ENCODE measurements at regions not wholly inside any gene's neighbourhood (a gene's known extent, or its start where the extent isn't known, plus 50 kb on each side); places are given as distances from the start of the nearest gene placed in this dataset.

DNA sequence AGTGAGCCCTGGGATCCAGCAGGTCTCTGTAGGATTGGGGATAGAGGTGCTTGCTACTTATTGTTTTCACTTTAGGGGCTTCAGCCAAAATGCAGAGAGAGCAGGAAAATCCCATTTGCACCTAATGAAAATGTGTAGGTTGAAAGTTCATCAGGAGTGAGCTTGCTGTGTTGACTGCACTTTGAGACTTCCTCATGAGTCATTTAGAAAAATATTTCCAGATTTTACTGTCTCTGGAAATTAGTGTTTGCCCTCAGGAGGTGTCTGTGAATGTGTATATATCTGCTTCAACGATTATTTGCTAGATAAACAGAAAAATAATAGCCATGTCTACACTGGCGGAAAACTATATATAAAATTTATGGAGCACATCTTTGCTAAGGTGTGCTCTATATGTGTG, 159.3 kb downstream of the CAND1 start (continued):
- TF ChIP-seq, protein P1, sequence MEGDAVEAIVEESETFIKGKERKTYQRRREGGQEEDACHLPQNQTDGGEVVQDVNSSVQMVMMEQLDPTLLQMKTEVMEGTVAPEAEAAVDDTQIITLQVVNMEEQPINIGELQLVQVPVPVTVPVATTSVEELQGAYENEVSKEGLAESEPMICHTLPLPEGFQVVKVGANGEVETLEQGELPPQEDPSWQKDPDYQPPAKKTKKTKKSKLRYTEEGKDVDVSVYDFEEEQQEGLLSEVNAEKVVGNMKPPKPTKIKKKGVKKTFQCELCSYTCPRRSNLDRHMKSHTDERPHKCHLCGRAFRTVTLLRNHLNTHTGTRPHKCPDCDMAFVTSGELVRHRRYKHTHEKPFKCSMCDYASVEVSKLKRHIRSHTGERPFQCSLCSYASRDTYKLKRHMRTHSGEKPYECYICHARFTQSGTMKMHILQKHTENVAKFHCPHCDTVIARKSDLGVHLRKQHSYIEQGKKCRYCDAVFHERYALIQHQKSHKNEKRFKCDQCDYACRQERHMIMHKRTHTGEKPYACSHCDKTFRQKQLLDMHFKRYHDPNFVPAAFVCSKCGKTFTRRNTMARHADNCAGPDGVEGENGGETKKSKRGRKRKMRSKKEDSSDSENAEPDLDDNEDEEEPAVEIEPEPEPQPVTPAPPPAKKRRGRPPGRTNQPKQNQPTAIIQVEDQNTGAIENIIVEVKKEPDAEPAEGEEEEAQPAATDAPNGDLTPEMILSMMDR (IDR thresholded peaks at IDR 0.05 in 2 of 3, conservative IDR thresholded peaks at IDR 0.05 in 1 of 3; ENCODE audit: control insufficient read depth in 2 of 3, extremely low read depth in 1 of 3, insufficient read depth in 1 of 3, low read depth in 3 of 3, low read length in 3 of 3) = no peak
- TF ChIP-seq FOXM1 (IDR thresholded peaks at IDR 0.05; ENCODE audit: low read depth, low read length) = no peak

GRCh38 chr12:67430708-67431335, 161.7 kb downstream of the CAND1 start:
- FAIRE-seq (no peak), ATAC-seq (no peak), DNase-seq (ENCODE audit: low read depth, low spot score) (no peak)
- Histone ChIP-seq H4K20me1 (ENCODE audit: control insufficient read depth, insufficient read depth) (no peaks in the 10 kb centered on the region), H3K9ac (ENCODE audit: control insufficient read depth, insufficient read depth, low read length) (no peak overlapping the region), H3K9me3 (replicated peaks; ENCODE audit: control insufficient read depth, insufficient read depth, low read length) (peaks cover 1% of the 10 kb centered on the region; the same call in 2 of the 3 replicates), H3K4me2 (ENCODE audit: control insufficient read depth, insufficient read depth) (no peak overlapping the region), H3K4me1 (ENCODE audit: control insufficient read depth, insufficient read depth, low read length) (peaks cover 5% of the 10 kb centered on the region), H2AFZ (ENCODE audit: control insufficient read depth, low read depth, low read length) (no peak overlapping the region), H3K36me3 (ENCODE audit: control insufficient read depth in 2 of 2, insufficient read depth in 2 of 2, low read length in 1 of 2) (no peaks in the 10 kb centered on the region), H3K4me3 (no peak overlapping the region), H3K79me2 (ENCODE audit: control insufficient read depth, insufficient read depth, low read length) (no peaks in the 10 kb centered on the region), H3K27me3 (replicated peaks in 1 of 2; ENCODE audit: control insufficient read depth in 2 of 2, insufficient read depth in 2 of 2, low read length in 1 of 2) (no peaks in the 10 kb centered on the region), H3K27ac (ENCODE audit: control insufficient read depth, insufficient read depth) (no peak overlapping the region)
- POLR2A ChIA-PET = interaction anchor here (1.4 kb wide), 1 partner anchor 12 kb away, joined by 4 read pairs; no protein-coding TSS in a partner anchor
- intact Hi-C loops (cut with micrococcal nuclease; ENCODE audit: unreplicated experiment) (no loop called here), in situ Hi-C loops (cut with MboI) (no loop called here)
- no TSS peak for BruUV-seq (replicated peaks)
- SMC1A ChIA-PET (ENCODE audit: uncharacterized antibody, unreplicated experiment) = interaction anchor here (1.5 kb wide), 1 partner anchor 11 kb away, joined by 5 read pairs; no protein-coding TSS in a partner anchor
- RAD21 ChIA-PET (ENCODE audit: unreplicated experiment) = no interaction called here
- 79% methylated on average over 9 of the region's 9 CpGs for WGBS (ENCODE audit: insufficient coverage, insufficient replicate concordance, low lambda C conversion rate, missing lambda C conversion rate)
- TF ChIP-seq JUNB (IDR thresholded peaks at IDR 0.05) = no peak
- no peak for TF ChIP-seq FOXK2 (IDR thresholded peaks at IDR 0.05)
- TF ChIP-seq FOS (IDR thresholded peaks at IDR 0.05; ENCODE audit: borderline replicate concordance, extremely low read depth, insufficient read length) = no peak
- no peak for TF ChIP-seq HCFC1 (IDR thresholded peaks at IDR 0.05; ENCODE audit: low read length)
- TF ChIP-seq EZH2 (IDR thresholded peaks at IDR 0.05; ENCODE audit: borderline replicate concordance, control insufficient read depth, low read depth, low read length) = no peak
- TF ChIP-seq PKNOX1 (IDR thresholded peaks at IDR 0.05) = no peak
- TF ChIP-seq RAD51 (IDR thresholded peaks at IDR 0.05) = no peak
- TF ChIP-seq ZBTB11 (CRISPR knock-in tag; IDR thresholded peaks at IDR 0.05) = no peak
- TF ChIP-seq, protein P2, sequence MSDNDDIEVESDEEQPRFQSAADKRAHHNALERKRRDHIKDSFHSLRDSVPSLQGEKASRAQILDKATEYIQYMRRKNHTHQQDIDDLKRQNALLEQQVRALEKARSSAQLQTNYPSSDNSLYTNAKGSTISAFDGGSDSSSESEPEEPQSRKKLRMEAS (IDR thresholded peaks at IDR 0.05; ENCODE audit: low read depth, low read length) = no peak
- CTCF ChIA-PET = interaction anchor here (0.8 to 1.1 kb wide), 4 partner anchors 11 to 508 kb away, joined by 3 read pairs; no protein-coding TSS in a partner anchor

Data from GM12878 (cell line).